SK-N-SH (cell line): ENCODE measurements at regions not wholly inside any gene's neighbourhood (a gene's known extent, or its start where the extent isn't known, plus 50 kb on each side); places are given as distances from the start of the nearest gene placed in this dataset.

Source experiments
- CTCF ChIA-PET: fragments of 300-600, 350-600 bp; formaldehyde crosslinking; extraction: SDS; loops from one replicate; lab custom pipeline; 2021; lab: Yijun Ruan, JAX
- POLR2A ChIA-PET: fragments of 350-600 bp; sonication (Branson Sonifier 250); formaldehyde crosslinking; extraction: SDS; loops from one replicate; lab custom pipeline; 2020; ENCODE audit warnings: antibody characterized with exemption, inconsistent platforms; lab: Yijun Ruan, JAX
- DNase-seq: peaks from one replicate; pipeline ENCODE4 v3.0.0; 2012
- H2AFZ ChIP-seq: fragments of 200-600 bp; sonication (generic); 2 replicates; pipeline ENCODE4 v1.8.1; 2016; ENCODE audit warnings: antibody characterized with exemption, mild to moderate bottlenecking, low read depth
- H3F3A ChIP-seq: fragments of 200-600 bp; sonication (generic); replicated peaks from 2 replicates; pipeline ENCODE3; 2016; ENCODE audit warnings: antibody characterized with exemption, mild to moderate bottlenecking; ENCODE audit not compliant: insufficient read depth
- H3K27ac ChIP-seq, 2 experiments: fragments of 200-500 bp in 1 of 2; fragments of 200-600 bp in 1 of 2; sonication (Bioruptor generic) in 1 of 2; sonication (generic), shearing (Covaris generic) in 1 of 2; 2 replicates each; pipeline versions ENCODE4 v1.5.1 to v1.6.1; 2014 to 2016; ENCODE audit warnings: low read depth in 2 of 2, inconsistent platforms in 1 of 2, low read length in 1 of 2, mild to moderate bottlenecking in 1 of 2, mixed read lengths in 1 of 2
- H3K27me3 ChIP-seq: fragments of 200-600 bp; sonication (generic), shearing (Covaris generic); 2 replicates; pipeline ENCODE4 v1.6.1; 2016; ENCODE audit warnings: mixed run types; ENCODE audit not compliant: insufficient read depth
- H3K36me3 ChIP-seq, 2 experiments: fragments of 200-500 bp in 1 of 2; fragments of 200-600 bp in 1 of 2; sonication (Bioruptor generic) in 1 of 2; sonication (generic) in 1 of 2; replicated peaks in 1 of 2; 2 replicates each; pipeline versions ENCODE3 to v1.5.1; 2014 to 2016; ENCODE audit warnings: low read length in 1 of 2, mild to moderate bottlenecking in 1 of 2; ENCODE audit not compliant: insufficient read depth in 2 of 2, control insufficient read depth in 1 of 2
- H3K4me1 ChIP-seq, 2 experiments: fragments of 200-500 bp in 1 of 2; fragments of 200-600 bp in 1 of 2; sonication (Bioruptor generic) in 1 of 2; sonication (generic), shearing (Covaris generic) in 1 of 2; 2 replicates each; pipeline versions ENCODE4 v1.5.1 to v1.6.1; 2014 to 2016; ENCODE audit warnings: low read depth in 1 of 2, low read length in 1 of 2, mixed run types in 1 of 2; ENCODE audit not compliant: insufficient read depth in 2 of 2, control insufficient read depth in 1 of 2
- H3K4me2 ChIP-seq: fragments of 200-600 bp; sonication (generic), shearing (Covaris generic); 2 replicates; pipeline ENCODE4 v1.6.1; 2017; ENCODE audit warnings: mixed run types
- H3K4me3 ChIP-seq, 2 experiments: fragments of 200-500 bp in 1 of 2; fragments of 200-600 bp in 1 of 2; sonication (Bioruptor generic) in 1 of 2; sonication (generic), shearing (Covaris generic) in 1 of 2; 2 replicates each; pipeline versions ENCODE4 v1.5.1 to v1.8.1; 2014 to 2016; ENCODE audit warnings: low read depth in 2 of 2, inconsistent platforms in 1 of 2, low read length in 1 of 2, mild to moderate bottlenecking in 1 of 2, mixed read lengths in 1 of 2, moderate library complexity in 1 of 2
- H3K79me2 ChIP-seq: fragments of 200-600 bp; sonication (generic); 2 replicates; pipeline ENCODE4 v1.8.1; 2017; ENCODE audit warnings: mild to moderate bottlenecking; ENCODE audit not compliant: insufficient read depth
- H3K9ac ChIP-seq: fragments of 200-600 bp; sonication (generic); 2 replicates; pipeline ENCODE4 v1.6.1; 2017; ENCODE audit warnings: mixed run types
- H3K9me2 ChIP-seq: fragments of 200-600 bp; sonication (generic); 2 replicates; pipeline ENCODE4 v1.6.1; 2017; ENCODE audit warnings: mixed run types
- H3K9me3 ChIP-seq: fragments of 200-600 bp; sonication (generic); 2 replicates; pipeline ENCODE4 v1.6.1; 2017; ENCODE audit warnings: mixed run types, mild to moderate bottlenecking, moderate library complexity
- H4K20me1 ChIP-seq: fragments of 200-600 bp; sonication (generic); 2 replicates; pipeline ENCODE4 v1.6.1; 2017; ENCODE audit warnings: mild to moderate bottlenecking, mixed run types; ENCODE audit not compliant: insufficient read depth
- CTCF ChIP-seq: fragments of 200-600 bp; sonication (generic); IDR thresholded peaks from 2 replicates; pipeline ENCODE4 v1.6.1; 2017; ENCODE audit warnings: antibody characterized with exemption, mild to moderate bottlenecking, moderate library complexity
- FOSL2 ChIP-seq: IDR thresholded peaks from 2 replicates; pipeline ENCODE4 v1.4.0; 2012; ENCODE audit warnings: low read depth, mild to moderate bottlenecking, moderate library complexity, borderline replicate concordance
- FOXM1 ChIP-seq: IDR thresholded peaks from 2 replicates; pipeline ENCODE4 v1.4.0; 2012; ENCODE audit warnings: low read depth, mild to moderate bottlenecking
- GABPA ChIP-seq: IDR thresholded peaks from 2 replicates; pipeline ENCODE4 v1.4.0; 2012; ENCODE audit warnings: low read depth, mild to moderate bottlenecking
- IRF3 ChIP-seq: fragments of 150-350 bp; IDR thresholded peaks from 2 replicates; pipeline ENCODE4 v1.6.1; 2016; ENCODE audit warnings: mild to moderate bottlenecking, low read depth, low read length
- JUND ChIP-seq: IDR thresholded peaks from 2 replicates; pipeline ENCODE4 v1.4.0; 2012
- MXI1 ChIP-seq: IDR thresholded peaks from 2 replicates; pipeline ENCODE4 v1.6.1; 2012; ENCODE audit warnings: mild to moderate bottlenecking, low read depth, low read length, improper control_type of control experiment
- TEAD4 ChIP-seq: IDR thresholded peaks from 2 replicates; pipeline ENCODE4 v1.4.0; 2012; ENCODE audit warnings: mild to moderate bottlenecking, borderline replicate concordance; ENCODE audit not compliant: insufficient read depth
- YY1 ChIP-seq: IDR thresholded peaks from 2 replicates; pipeline ENCODE4 v1.4.0; 2012; ENCODE audit warnings: low read depth, mild to moderate bottlenecking
- WGBS: methylation state at CpG from one replicate; pipeline ENCODE4 v1.1.6; 2017; ENCODE audit warnings: low lambda C conversion rate; 5-methylcytosine and 5-hydroxymethylcytosine counted together
- TF ChIP-seq, protein P1 (sequence below): IDR thresholded peaks from 2 replicates; pipeline ENCODE4 v1.4.0; 2012; ENCODE audit warnings: low read depth

- Histone ChIP-seq H2AFZ (peak overlapping the region; percentile 47; the same call in 1 of the 2 replicates), H3K9me2 (no peaks in the 10 kb centered on the region), H3K4me3 (no peak overlapping the region), H3K4me2 (no peak overlapping the region; the same call in 1 of the 2 replicates), H3F3A (peaks cover under 1% of the 10 kb centered on the region), H3K9ac (no peak overlapping the region), H3K79me2 (no peaks in the 10 kb centered on the region), H3K9me3 (no peaks in the 10 kb centered on the region), H3K27ac (no peak overlapping the region), H3K4me1 (no peaks in the 10 kb centered on the region; a peak in 1 of 4 replicates), H3K36me3 (no peaks in the 10 kb centered on the region), H3K27me3 (no peaks in the 10 kb centered on the region), H4K20me1 (no peaks in the 10 kb centered on the region)
- no peak for DNase-seq
- ChIA-PET POLR2A (no interaction called here), CTCF (no interaction called here)
- WGBS: 25% methylated on average over 2 of the region's 2 CpGs
- TF ChIP-seq IRF3: no peak
- no peak for TF ChIP-seq CTCF
These were observed 159.4 kb downstream of the SIM1 start for GRCh38 chr6:100305209-100305869.

DNA sequence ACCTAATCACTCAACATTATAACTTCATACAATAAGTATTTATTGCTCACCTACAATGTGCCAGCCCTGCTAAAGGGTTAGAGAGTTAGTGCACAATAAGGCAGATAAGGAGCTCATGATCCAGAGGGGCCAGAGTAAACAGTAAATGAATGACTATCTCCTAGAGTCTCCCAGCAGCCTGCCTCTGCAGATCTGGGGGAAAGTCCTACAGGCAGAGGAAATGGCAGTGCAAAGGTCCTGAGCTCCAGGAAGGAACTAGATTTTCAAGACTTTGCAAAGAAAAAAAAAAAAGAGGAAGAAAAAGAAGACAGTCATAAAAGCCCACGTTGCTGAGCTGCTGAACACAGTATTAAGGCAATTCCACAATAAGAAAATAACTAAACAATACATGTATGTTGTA is 160.1 kb downstream of the SIM1 start:
- no peak overlapping the region for H3K27ac ChIP-seq
- no peaks in the 10 kb centered on the region for H4K20me1 ChIP-seq
- no peak for DNase-seq
- no peaks in the 10 kb centered on the region for H3K9me3 ChIP-seq
- no peaks in the 10 kb centered on the region for H3K79me2 ChIP-seq
- no peak overlapping the region for H2AFZ ChIP-seq
- H3K4me1 ChIP-seq: peaks cover 0 to 7% of the 10 kb centered on the region in 2 experiments; a peak in 1 of 4 replicates
- H3K27me3 ChIP-seq: no peaks in the 10 kb centered on the region
- H3F3A ChIP-seq: peaks cover 8% of the 10 kb centered on the region
- TF ChIP-seq JUND (no peak), FOSL2 (no peak), MXI1 (no peak), TEAD4 (no peak), YY1 (no peak), GABPA (no peak), FOXM1 (no peak)
- TF ChIP-seq, protein P1, sequence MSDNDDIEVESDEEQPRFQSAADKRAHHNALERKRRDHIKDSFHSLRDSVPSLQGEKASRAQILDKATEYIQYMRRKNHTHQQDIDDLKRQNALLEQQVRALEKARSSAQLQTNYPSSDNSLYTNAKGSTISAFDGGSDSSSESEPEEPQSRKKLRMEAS: no peak
- no peaks in the 10 kb centered on the region for H3K9me2 ChIP-seq
- no peak overlapping the region; the same call in 1 of the 2 replicates for H3K4me2 ChIP-seq
- no peak overlapping the region for H3K4me3 ChIP-seq
- H3K9ac ChIP-seq: no peak overlapping the region
- WGBS: 13% methylated on average over 1 of the region's 1 CpG
- no peaks in the 10 kb centered on the region for H3K36me3 ChIP-seq
- POLR2A ChIA-PET: no interaction called here
- CTCF ChIA-PET: interaction anchor here (0.7 kb wide), 1 partner anchor 205 kb away, joined by 3 read pairs; no protein-coding TSS in a partner anchor
